HG02885 (cell line): ENCODE measurements at regions not wholly inside any gene's neighbourhood (a gene's known extent, or its start where the extent isn't known, plus 50 kb on each side); places are given as distances from the start of the nearest gene placed in this dataset.
"Not testable (repeated sequence)": the region's sequence is repeated elsewhere in the genome, so short reads cannot be mapped to it uniquely, and the experiment has no call there.

ENCODE experiments used
- ATAC-seq: cut with Tn5 transposase; IDR thresholded peaks from one replicate; pipeline ENCODE4 v1.9.1; 2021; ENCODE audit warnings: mild to moderate bottlenecking; ENCODE audit not compliant: unreplicated experiment, poor library complexity

- ATAC-seq, result not testable (repeated sequence)
Observed at GRCh38 chr7:76736724-76737123, 109.6 kb upstream of the POMZP3 start.

DNA sequence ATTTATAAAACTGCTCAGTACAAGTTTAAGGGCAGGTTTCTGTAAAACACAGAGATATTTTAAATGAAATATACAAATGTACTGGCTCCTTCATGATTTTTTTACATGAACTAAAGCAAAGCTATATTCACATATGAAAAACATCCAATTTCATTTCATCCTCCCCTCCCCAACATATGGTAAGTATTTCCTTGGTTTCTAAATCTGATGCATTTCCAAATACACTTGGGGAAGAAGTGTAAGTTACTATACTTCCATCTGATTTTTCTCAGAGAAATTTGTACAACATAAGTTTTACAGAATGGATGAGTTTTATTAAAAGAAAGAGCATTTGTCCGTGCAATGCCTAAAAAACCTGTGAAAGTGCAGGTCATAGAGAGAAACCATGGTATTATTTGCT lies 109.0 kb upstream of the POMZP3 start:
- ATAC-seq, result not testable (repeated sequence)

GRCh38 chr7:76735668-76736067 lies 108.6 kb upstream of the POMZP3 start:
- ATAC-seq, result peak; percentile 88

DNA sequence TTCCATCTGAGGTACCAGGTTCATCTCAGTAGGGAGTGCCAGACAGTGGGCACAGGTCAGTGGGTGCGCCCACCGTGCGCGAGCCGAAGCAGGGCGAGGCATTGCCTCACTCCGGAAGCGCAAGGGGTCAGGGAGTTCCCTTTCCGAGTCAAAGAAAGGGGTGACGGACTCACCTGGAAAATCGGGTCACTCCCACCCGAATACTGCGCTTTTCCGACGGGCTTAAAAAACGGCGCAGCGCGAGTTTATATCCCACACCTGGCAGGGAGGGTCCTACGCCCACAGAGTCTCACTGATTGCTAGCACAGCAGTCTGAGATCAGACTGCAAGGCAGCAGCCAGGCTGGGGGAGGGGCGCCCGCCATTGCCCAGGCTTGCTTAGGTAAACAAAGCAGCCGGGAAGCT lies 101.5 kb upstream of the POMZP3 start:
- ATAC-seq, result not testable (repeated sequence)

DNA sequence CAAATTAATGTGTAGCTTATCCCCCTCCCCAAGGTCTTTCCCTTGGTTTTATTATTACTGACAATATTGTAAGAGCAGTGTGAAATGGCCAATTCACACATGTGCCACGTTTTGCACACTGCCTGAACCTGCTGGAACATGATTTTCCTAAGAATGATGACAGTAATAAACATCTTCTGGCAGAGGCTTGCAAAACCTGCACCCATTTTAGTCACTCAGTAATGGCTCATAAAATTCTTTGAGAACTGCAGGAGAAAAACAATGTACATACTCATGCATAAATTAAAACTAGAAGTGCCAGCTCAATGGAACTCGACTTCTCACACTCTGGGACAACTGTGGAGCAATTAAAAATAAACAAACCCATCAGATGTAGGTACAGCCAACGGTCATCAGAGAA lies 96.8 kb upstream of the POMZP3 start:
- not testable (repeated sequence) for ATAC-seq

DNA sequence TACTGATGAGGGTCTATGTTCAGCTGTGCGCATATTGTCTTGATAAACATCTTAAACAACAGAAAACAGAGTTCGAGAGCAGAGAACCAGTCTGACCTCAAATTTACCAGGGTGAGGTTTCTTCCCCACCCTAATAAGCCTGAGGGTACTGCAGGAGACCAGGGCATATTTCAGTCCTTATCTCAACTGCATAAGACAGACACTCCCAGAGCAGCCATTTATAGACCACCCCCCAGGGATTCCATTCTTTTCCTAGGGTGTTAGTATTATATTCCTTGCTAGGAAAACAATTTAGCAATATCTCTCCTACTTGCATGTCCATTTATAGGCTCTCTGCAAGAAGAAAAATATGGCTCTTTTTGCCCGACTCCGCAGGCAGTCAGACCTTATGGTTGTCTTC lies 89.5 kb upstream of the POMZP3 start:
- ATAC-seq, result not testable (repeated sequence)

GRCh38 chr7:76712926-76713325 lies 85.8 kb upstream of the POMZP3 start:
- ATAC-seq, result not testable (repeated sequence)

GRCh38 chr7:76711648-76712047 lies 84.6 kb upstream of the POMZP3 start:
- ATAC-seq, result not testable (repeated sequence)

DNA sequence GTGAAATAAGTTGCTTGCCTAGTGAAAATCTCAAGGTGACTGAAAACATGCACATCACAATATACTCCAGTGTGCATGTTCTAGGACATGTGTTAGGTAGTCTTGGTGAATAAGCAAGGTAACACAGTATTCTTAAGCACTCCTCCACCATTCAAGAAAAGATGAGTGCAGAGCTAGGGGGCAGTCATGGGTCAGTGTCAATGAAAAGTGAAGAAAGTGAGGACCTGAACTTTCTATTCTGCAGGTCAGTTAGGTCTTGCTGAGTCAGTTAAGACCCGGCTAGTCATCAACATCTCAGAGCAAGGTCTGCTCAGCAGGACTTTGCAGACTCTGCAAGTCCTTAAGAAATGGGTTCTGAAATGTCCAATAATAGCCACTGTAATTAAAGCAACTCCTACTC lies 82.6 kb upstream of the POMZP3 start:
- ATAC-seq, result not testable (repeated sequence)

GRCh38 chr7:76708446-76708845 lies 81.4 kb upstream of the POMZP3 start:
- ATAC-seq, result not testable (repeated sequence)

DNA sequence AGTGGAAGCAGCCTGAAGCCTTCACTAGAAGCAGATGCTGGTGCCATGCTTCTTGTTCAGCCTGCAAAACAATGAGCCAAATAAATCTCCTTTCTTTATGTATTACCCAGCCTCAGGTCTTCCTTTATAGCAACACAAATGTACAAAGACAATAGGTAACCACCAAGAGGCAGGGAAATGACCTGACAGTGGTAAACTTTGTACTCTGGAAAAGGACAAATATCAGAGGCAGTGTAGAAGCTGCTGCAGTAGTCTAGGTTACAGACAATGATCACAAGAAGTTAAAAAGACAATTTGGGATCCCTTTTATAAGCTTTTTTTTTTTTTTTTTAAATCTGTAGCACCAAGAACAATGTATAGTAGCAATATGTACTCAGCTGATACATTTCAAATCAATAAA lies 76.7 kb upstream of the POMZP3 start:
- not testable (repeated sequence) for ATAC-seq

DNA sequence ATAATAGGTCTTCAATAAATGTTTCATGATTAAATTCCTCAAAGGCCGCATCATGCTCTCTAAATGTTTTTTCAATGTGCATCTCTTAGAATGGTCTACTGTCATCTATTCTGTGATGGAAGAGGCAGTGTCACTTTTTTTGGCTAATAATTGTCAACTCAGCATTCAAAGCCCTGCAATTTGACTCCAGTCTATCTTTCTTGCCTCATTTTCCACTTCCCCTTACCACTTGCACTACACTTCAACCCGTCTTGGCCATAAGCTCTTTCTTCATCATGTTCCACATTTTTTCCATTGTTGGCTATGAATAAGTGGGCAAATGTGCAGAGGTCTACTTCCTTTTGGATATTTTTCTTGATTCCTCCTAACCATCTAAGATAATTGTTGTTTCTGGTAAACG lies 59.2 kb upstream of the POMZP3 start:
- ATAC-seq, result not testable (repeated sequence)

DNA sequence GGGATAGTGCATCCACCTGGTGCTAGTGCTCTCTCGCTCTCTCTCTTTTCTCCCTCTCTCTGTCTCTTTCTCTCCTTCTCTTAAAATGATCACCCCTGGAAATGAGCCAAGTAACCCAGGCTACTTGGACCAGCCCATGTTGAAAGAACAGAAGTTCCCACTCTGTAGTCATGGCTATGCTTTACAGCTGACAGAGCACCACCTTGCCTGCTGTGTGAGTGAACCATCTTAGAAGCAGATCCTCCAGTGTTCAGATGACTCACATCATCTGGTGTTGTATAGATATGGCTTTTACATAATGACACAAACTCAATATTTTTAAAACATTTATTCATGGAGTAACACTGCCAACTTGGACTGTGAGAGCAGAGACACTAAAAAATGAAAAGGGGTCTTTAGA lies 57.7 kb upstream of the POMZP3 start:
- ATAC-seq, result not testable (repeated sequence)

DNA sequence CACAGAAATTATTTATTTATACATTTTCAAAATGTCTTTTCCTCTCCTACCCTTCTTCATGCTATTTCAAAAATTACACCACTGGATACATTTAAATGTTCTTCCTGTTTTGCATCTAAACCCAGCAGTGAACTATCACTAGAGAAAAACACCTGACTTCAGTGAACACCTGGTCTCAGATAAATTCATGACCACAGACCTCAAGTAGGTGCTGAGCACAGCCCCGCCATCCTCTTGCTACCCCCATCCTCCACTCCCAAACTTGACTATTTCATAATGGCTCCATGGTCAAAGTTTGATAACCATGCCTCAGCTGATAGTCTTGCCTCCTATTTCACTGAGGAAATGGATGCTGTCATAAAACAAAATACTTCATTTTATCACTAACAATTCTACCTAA lies 56.6 kb upstream of the POMZP3 start:
- not testable (repeated sequence) for ATAC-seq

DNA sequence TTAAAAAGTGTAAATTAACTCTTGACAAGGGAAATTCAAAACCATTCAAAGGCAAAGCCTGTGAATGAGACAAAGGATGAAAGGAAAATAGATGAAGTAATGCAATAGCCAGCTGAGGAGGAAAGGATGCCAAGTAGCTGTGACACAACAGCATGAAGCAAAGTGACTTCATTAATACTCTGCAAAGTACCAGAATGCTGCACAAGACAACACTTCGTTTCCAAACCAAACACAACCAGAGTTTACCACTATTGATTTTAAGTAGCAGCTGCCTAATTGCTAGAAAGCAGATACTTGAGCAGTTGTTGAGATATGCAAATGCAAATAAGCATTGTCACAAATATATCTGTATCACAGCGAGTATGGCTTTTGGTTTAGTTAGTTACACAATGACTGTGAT lies 54.7 kb upstream of the POMZP3 start:
- not testable (repeated sequence) for ATAC-seq

DNA sequence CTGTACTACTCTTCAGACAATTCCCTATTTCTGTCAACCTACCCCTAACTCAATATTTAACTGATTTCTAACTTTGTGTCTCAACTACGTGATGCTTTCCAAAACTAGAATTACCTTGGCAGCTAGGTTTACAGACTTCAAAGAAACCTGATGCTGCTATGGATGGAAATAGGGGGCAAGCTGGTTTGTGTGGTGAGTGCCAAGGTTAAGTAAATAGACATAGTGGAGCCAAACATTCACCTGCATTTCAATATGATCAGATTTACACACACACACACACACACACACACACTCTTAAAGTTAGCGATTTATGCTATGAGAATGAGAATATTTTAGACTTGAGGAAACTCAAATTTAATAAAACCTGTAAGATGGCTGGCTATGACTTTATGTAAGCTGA lies 52.1 kb upstream of the POMZP3 start:
- ATAC-seq, result not testable (repeated sequence)

GRCh38 chr7:76678500-76678899 lies 51.4 kb upstream of the POMZP3 start:
- ATAC-seq, result not testable (repeated sequence)

- ATAC-seq, result not testable (repeated sequence)
Observed at GRCh38 chr7:76676890-76677289, 49.8 kb upstream of the POMZP3 start.
